HG03025 (cell line): ENCODE measurements at regions not wholly inside any gene's neighbourhood (a gene's known extent, or its start where the extent isn't known, plus 50 kb on each side); places are given as distances from the start of the nearest gene placed in this dataset.
A peak's percentile ranks its signal among the peaks of the same experiment; 100 is the strongest.

Experiments
- ATAC-seq: cut with Tn5 transposase; IDR thresholded peaks from one replicate; pipeline ENCODE4 v1.9.1; 2021; ENCODE audit warnings: mild to moderate bottlenecking, moderate library complexity; ENCODE audit not compliant: unreplicated experiment, low FRiP score

GRCh38 chr18:56545464-56545863, 92.9 kb downstream of the TXNL1 start:
- ATAC-seq: no peak

- ATAC-seq: no peak
Observed at GRCh38 chr18:56542476-56542875, 95.9 kb downstream of the TXNL1 start.

- no peak for ATAC-seq
Observed at GRCh38 chr18:56541793-56542192, 96.6 kb downstream of the TXNL1 start.

DNA sequence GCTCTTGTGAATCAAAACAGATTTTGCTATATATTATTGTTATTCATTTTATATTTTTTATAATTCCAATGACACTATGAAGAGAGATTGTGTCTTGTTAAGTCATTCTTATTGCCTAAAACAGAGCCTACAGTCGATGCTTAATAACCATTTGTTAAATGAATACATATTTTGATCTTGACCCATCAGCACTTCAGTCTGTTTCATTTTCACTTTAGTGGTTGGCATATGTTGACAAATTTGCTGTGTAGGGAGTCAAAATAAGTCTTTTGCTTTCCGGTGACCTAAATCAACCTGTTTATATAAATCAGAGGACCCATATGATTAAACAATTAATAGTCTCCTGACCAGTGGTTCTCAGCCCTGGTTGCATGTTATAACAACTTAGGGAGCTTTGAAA, 97.1 kb downstream of the TXNL1 start:
- ATAC-seq: no peak

DNA sequence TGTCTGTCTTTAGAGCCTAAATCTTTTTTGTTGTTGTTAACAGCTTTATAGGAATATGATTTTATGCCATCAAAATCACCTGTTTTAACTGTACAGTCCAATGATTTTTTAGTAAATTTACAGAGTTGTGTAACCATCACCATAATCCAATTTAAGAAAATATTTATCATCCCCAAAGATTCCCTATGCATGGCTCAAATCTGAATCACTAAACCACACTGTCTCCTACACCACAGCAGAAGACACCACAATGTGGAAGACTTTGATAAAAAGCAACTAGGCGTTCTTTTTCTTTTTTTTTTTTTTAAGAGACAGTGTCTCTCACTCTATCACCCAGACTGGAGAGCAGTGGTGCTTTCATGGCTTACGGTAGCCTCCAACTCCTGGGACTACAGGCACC, 99.6 kb downstream of the TXNL1 start:
- ATAC-seq: no peak

DNA sequence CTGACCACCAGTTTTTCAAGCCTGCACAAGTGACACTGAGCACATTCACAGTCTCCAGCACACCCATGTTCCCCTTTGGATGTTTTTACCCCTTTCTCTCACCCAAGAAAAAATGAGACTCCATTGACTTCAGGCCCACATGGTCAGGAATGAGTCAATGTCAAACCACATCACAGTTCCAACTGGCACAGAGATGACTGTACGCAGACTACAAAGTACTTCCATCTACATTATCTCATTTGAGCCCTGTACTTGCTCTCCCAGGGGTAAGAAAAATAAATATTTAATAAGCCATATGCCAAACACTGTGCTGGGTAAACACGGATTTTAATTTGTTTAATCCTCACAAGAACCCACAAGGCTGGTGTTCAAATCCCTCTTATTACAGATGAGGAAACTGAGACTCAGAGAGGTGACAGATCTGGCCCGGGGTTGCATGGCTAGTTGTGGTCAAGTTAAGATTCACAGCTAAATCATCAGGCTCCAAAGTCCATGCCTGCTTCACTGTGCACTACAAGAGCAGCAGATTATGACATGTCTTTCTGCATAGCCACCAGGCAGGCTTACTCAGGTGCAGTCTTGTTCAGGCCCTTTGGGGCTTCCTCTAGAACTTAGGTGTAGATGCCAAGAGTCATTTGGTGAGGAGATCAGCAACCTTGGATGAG, 106.1 kb downstream of the TXNL1 start:
- ATAC-seq: peak; percentile 89

- no peak for ATAC-seq
Observed at GRCh38 chr18:56522816-56523215, 115.6 kb downstream of the TXNL1 start.

DNA sequence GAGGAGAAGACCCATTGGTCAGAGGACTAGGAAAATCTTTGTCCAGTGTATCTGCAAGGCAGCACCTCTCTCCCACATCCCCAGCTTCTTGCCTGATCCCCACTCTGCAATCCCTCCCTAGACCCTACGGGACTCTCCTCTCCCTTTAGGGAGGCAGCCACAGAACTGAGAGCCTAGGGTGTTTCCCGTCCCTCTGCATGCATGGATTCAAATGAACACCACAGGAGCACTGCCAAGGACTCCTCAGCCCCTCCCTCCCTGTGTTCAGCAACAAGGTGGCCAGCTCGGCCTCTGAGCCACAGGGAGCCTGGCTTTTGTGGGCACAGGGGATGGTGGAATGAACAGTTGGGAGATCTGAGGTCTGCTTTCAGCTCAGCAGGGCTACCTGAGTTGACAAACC, 117.1 kb downstream of the TXNL1 start:
- no peak for ATAC-seq

GRCh38 chr18:56517761-56518160, 120.6 kb downstream of the TXNL1 start:
- no peak for ATAC-seq

DNA sequence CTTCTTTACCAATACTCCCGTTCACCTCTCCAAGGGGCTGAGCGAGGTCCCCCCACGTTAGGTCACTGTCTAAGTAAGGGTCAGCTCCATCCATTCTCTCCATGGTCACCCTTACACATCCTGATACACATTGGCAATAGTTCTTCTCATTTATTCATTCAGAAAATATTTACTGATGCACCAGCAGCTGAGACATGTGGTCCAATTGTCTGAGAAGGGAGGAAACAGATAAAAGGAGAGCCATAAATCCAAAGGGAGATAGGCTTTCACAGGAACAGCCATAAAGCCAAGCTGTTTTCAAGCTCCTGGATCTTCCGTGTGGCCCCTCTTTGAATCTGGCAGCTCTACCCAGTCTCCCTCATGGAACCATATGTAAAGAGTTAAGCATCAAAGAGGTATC, 121.2 kb downstream of the TXNL1 start:
- ATAC-seq: no peak

DNA sequence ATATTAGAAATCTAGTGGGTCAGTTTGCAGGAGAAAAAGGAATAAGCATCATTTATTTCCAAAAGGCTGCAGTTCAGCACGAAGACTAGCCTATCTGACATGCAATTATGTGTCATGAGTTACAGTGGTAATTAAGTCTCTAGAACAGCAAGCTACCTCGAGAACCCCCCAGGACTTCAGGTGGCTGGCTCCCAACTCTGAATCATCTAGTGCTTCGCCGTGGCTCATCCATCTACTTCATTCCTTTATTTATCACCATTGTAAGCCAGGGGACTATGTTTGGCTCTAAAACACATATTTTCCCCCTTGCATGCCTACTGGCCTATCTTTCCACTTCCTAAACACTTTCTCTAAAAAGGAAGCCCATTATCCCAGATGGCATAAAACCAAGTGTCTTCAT, 121.6 kb downstream of the TXNL1 start:
- ATAC-seq: no peak

- ATAC-seq: no peak
Observed at GRCh38 chr18:56515522-56515921, 122.9 kb downstream of the TXNL1 start.

- ATAC-seq: no peak
Observed at GRCh38 chr18:56511996-56512395, 126.4 kb downstream of the TXNL1 start.

DNA sequence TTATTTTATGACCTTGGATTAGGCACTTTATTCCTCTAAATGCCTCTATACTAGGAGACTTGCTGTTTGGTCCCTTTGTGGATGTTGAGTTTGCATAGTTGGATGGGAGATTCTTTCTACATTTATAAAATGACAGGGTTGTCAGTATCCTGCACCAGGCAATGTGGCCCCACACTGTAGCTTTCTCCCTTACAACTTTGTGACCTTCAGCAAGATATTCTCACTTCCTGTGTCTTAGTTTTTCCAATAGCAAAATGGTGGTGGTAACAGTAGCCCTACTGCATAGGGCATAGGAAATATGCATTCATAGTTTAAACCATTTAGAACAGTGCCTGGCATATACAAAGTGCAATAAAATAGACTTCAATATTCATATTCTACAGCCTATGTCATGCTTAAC, 128.3 kb downstream of the TXNL1 start:
- ATAC-seq: no peak

DNA sequence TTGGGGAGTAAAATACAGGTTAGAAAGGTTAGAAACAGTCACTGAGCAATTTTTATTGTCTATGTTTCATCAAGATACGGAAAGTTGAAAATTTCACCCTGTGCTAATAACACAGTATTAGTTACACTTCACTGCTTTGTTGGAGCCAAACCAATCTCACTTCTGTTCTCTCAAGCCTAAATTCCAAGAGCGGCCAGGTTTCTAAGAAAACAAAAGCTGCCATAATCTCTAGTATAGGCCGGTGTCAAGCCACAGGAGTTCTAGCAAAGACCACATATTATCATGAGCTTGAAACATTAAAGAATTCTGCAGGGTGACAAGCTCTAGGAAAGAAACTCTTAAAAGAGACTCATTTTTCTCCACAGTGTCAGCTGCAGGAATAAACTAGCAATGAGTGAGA, 128.7 kb downstream of the TXNL1 start:
- ATAC-seq: no peak

DNA sequence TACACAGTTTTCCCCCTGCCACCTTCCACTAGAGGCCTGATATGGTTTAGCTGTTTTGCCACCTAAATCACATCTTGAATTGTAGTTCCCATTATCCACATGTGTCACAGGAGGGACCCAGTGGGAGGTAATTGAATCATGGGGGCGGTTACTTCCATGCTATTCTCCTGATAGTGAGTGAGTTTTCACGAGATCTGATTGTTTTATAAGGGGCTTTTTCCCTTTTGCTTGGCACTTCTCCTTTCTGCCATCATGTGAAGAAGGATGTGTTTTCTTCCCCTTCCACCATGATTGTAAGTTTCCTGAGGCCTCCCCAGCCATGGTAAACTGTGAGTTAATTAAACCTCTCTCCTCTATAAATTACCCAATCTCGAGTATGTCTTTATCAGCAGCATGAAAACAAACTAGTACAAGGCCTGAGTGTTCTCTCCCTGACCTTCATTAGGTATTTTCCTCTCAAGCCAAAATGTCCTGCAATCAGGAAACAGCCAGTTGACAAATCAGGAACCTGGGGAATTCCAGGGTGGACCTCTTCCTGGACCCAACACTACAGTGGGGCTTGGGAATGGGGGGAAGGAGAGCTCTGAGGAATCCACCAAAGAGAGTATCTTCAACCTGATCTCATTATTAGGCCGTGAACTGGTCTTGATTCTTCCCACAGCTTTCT, 129.9 kb downstream of the TXNL1 start:
- ATAC-seq: no peak

- ATAC-seq: no peak
Observed at GRCh38 chr18:56505971-56506370, 132.4 kb downstream of the TXNL1 start.

- ATAC-seq: no peak
Observed at GRCh38 chr18:56505293-56505692, 133.1 kb downstream of the TXNL1 start.

DNA sequence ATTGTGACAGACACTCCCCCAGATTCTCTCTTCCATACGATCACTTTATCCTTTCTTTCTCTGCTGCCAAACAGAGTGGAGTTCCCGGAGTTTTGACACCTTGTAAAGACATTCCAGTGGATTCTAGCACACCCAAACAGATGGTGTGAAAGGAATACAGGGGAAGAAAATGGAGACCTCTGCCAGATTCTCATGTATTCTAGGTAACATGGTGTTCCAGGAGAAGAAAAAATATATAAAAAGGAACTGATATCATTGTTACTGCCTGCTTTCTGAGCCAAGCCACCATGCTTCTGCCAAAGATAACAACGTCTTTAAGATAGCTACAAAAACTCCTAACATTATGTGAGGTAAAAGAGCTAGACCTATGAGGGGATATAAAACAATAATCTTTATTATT, 136.5 kb downstream of the TXNL1 start:
- ATAC-seq: no peak

- ATAC-seq: no peak
Observed at GRCh38 chr18:56495884-56496283, 142.5 kb downstream of the TXNL1 start.

DNA sequence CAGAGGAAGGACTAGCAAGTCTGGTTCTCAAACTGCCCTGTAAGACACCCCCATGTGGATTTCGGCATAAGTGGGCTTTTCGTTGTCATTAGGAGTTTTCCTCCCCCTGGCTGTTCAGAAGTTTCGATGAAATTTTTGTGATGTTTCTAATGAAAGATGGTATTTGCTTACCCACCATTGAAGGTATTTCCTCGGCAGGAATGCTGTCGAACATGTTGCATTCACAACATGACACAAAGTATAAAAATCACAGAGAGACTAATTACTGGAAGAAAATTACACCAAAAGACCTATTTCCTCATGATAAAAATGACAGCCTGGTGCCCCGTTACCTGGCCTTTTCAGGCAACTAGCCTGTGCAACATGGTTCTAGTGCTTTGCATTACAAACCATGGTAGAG, 144.9 kb downstream of the TXNL1 start:
- ATAC-seq: no peak

- no peak for ATAC-seq
Observed at GRCh38 chr18:56492136-56492535, 146.3 kb downstream of the TXNL1 start.
